Aorta (tissue), 5 donors: ENCODE measurements at regions not wholly inside any gene's neighbourhood (a gene's known extent, or its start where the extent isn't known, plus 50 kb on each side); places are given as distances from the start of the nearest gene placed in this dataset.
"Not testable (repeated sequence)": the region's sequence is repeated elsewhere in the genome, so short reads cannot be mapped to it uniquely, and the experiment has no call there.

ENCODE experiments used
- ATAC-seq: fragments of 200-7000 bp; cut with Tn5 transposase; one replicate; pipeline ENCODE4 v1.9.1; 2022; ENCODE audit warnings: moderate library complexity; ENCODE audit not compliant: low FRiP score
- DNase-seq, 2 donors: peaks; one replicate each; pipeline ENCODE4 v3.0.0-alpha.2; 2020
- H3K27ac ChIP-seq, 2 donors: one replicate each; pipeline ENCODE4 v1.5.1; 2013; ENCODE audit warnings: low read length in 2 of 2, mild to moderate bottlenecking in 2 of 2, moderate library complexity in 2 of 2, control low read depth in 1 of 2, inconsistent platforms in 1 of 2, low read depth in 1 of 2
- H3K27me3 ChIP-seq, 2 donors: one replicate each; pipeline ENCODE4 v1.6.1; 2013; ENCODE audit warnings: control low read depth in 1 of 2, low read length in 1 of 2, mild to moderate bottlenecking in 1 of 2, moderate library complexity in 1 of 2; ENCODE audit not compliant: insufficient read depth in 2 of 2, control insufficient read depth in 1 of 2
- H3K36me3 ChIP-seq, 2 donors: one replicate each; pipeline ENCODE4 v1.6.1; 2013; ENCODE audit warnings: control low read depth in 1 of 2, low read length in 1 of 2, mild to moderate bottlenecking in 1 of 2; ENCODE audit not compliant: insufficient read depth in 2 of 2, control insufficient read depth in 1 of 2
- H3K4me1 ChIP-seq, 2 donors: one replicate each; pipeline ENCODE4 v1.6.1; 2013; ENCODE audit warnings: low read length in 2 of 2, control low read depth in 1 of 2, mild to moderate bottlenecking in 1 of 2, moderate library complexity in 1 of 2; ENCODE audit not compliant: insufficient read depth in 2 of 2, control insufficient read depth in 1 of 2
- H3K4me3 ChIP-seq, 2 donors: one replicate each; pipeline ENCODE4 v1.5.1; 2013; ENCODE audit warnings: low read length in 2 of 2, control low read depth in 1 of 2, mild to moderate bottlenecking in 1 of 2
- H3K9me3 ChIP-seq: one replicate; pipeline ENCODE4 v1.6.1; 2013; ENCODE audit warnings: mild to moderate bottlenecking, low read length; ENCODE audit not compliant: control insufficient read depth
- WGBS, 2 donors: extraction: QIAGEN DNeasy Blood & Tissue Kit; methylation state at CpG; one replicate each; pipeline ENCODE4 v1.1.7; 2013; 5-methylcytosine and 5-hydroxymethylcytosine counted together
- intact Hi-C, 2 donors: fragments of 100-400 bp; cut with DNase I; formaldehyde crosslinking; loops; one replicate each; pipeline versions ENCODE4 v1.14.2 to v1.15.0; 2022
- donor health status: healthy with polysubstance abuse.
- donor health status: Bipolar disorder and iron deficiency.
- donor health status: DM: no; HTN: no; CAD: no.
- donor health status: DM: no; HTN: no; CAD: no.
- donor health status: DM: yes; HTN: yes; CAD: no.

- ATAC-seq (no peak), DNase-seq (no peak)
- intact Hi-C loops, result no loop called here
- peaks cover 4% of the 10 kb centered on the region for H3K9me3 ChIP-seq
- no peaks in the 10 kb centered on the region for H3K36me3 ChIP-seq
- 88 to 94% methylated on average over 11 of the region's 11 CpGs for WGBS, 2 donors
- H3K27me3 ChIP-seq, result no peaks in the 10 kb centered on the region
- no peaks in the 10 kb centered on the region for H3K4me1 ChIP-seq
- no peak overlapping the region for H3K4me3 ChIP-seq
- H3K27ac ChIP-seq, result no peak overlapping the region
These were observed 129.4 kb downstream of the TFCP2L1 start for GRCh38 chr2:121155502-121156056.

GRCh38 chr2:121157481-121157880 is 127.5 kb downstream of the TFCP2L1 start:
- H3K9me3 ChIP-seq, DNase-seq, H3K27ac ChIP-seq, H3K4me1 ChIP-seq, intact Hi-C loops, H3K36me3 ChIP-seq, ATAC-seq, H3K4me3 ChIP-seq, H3K27me3 ChIP-seq: not testable (repeated sequence)
- WGBS, 2 donors, result 95 to 100% methylated on average over 1 of the region's 1 CpG

- Histone ChIP-seq H3K27ac (peak overlapping the region in 1 of 2 donors; percentile 52), H3K9me3 (peaks cover 4% of the 10 kb centered on the region), H3K36me3 (no peaks in the 10 kb centered on the region), H3K4me3 (no peak overlapping the region), H3K4me1 (no peaks in the 10 kb centered on the region), H3K27me3 (no peaks in the 10 kb centered on the region)
- DNase-seq, result no peak
- intact Hi-C loops, result no loop called here
- 61% methylated on average over 8 of the region's 8 CpGs for WGBS, 2 donors
- no peak for ATAC-seq
These were observed 125.5 kb downstream of the TFCP2L1 start for GRCh38 chr2:121159291-121160071.

GRCh38 chr2:121160366-121160765 is 124.6 kb downstream of the TFCP2L1 start:
- ATAC-seq, result no peak
- no peak overlapping the region for H3K27ac ChIP-seq
- H3K4me1 ChIP-seq, result no peaks in the 10 kb centered on the region
- no peak for DNase-seq
- H3K27me3 ChIP-seq, result no peaks in the 10 kb centered on the region
- H3K4me3 ChIP-seq, result no peak overlapping the region
- WGBS, 2 donors, result 54 to 68% methylated on average over 4 of the region's 4 CpGs
- no peaks in the 10 kb centered on the region for H3K36me3 ChIP-seq
- intact Hi-C loops, result no loop called here
- peaks cover 4% of the 10 kb centered on the region for H3K9me3 ChIP-seq

- no peaks in the 10 kb centered on the region for H3K36me3 ChIP-seq
- 93 to 94% methylated on average over 1 of the region's 1 CpG for WGBS, 2 donors
- H3K9me3 ChIP-seq, result peaks cover 4% of the 10 kb centered on the region
- H3K27me3 ChIP-seq, result no peaks in the 10 kb centered on the region
- no peaks in the 10 kb centered on the region for H3K4me1 ChIP-seq
- DNase-seq (no peak), ATAC-seq (no peak)
- no peak overlapping the region for H3K4me3 ChIP-seq
- no peak overlapping the region for H3K27ac ChIP-seq
- intact Hi-C loops, result no loop called here
These were observed 123.7 kb downstream of the TFCP2L1 start for GRCh38 chr2:121161272-121161671.

GRCh38 chr2:121162893-121163292 is 122.1 kb downstream of the TFCP2L1 start:
- Histone ChIP-seq H3K36me3 (no peaks in the 10 kb centered on the region), H3K27me3 (no peaks in the 10 kb centered on the region), H3K4me3 (no peak overlapping the region), H3K4me1 (no peaks in the 10 kb centered on the region), H3K9me3 (no peaks in the 10 kb centered on the region), H3K27ac (no peak overlapping the region)
- DNase-seq (no peak), ATAC-seq (no peak)
- intact Hi-C loops, result no loop called here

- 89 to 90% methylated on average over 3 of the region's 3 CpGs for WGBS, 2 donors
- H3K4me1 ChIP-seq, result no peaks in the 10 kb centered on the region
- H3K27ac ChIP-seq, result no peak overlapping the region
- H3K27me3 ChIP-seq, result no peaks in the 10 kb centered on the region
- no peaks in the 10 kb centered on the region for H3K9me3 ChIP-seq
- no peak for DNase-seq
- no peak overlapping the region for H3K4me3 ChIP-seq
- ATAC-seq, result no peak
- no peaks in the 10 kb centered on the region for H3K36me3 ChIP-seq
- intact Hi-C loops, result no loop called here
These were observed 121.0 kb downstream of the TFCP2L1 start for GRCh38 chr2:121164042-121164441.

GRCh38 chr2:121165038-121165542 is 119.9 kb downstream of the TFCP2L1 start:
- Histone ChIP-seq H3K4me3 (no peak overlapping the region), H3K27ac (no peak overlapping the region), H3K36me3 (no peaks in the 10 kb centered on the region), H3K27me3 (no peaks in the 10 kb centered on the region), H3K9me3 (no peaks in the 10 kb centered on the region), H3K4me1 (no peaks in the 10 kb centered on the region)
- intact Hi-C loops, result no loop called here
- no peak for DNase-seq
- no peak for ATAC-seq
- 81% methylated on average over 1 of the region's 1 CpG for WGBS, 2 donors
